Thoracic aorta (tissue), 2 donors: ENCODE measurements at regions not wholly inside any gene's neighbourhood (a gene's known extent, or its start where the extent isn't known, plus 50 kb on each side); places are given as distances from the start of the nearest gene placed in this dataset.

Source experiments
- ATAC-seq: fragments of 150-250 bp; one replicate; pipeline ENCODE4 v1.8.0; 2017; ENCODE audit warnings: low read depth; ENCODE audit not compliant: insufficient number of reproducible peaks, low FRiP score
- DNase-seq: peaks from one replicate; pipeline ENCODE4 v3.0.0-alpha.2; 2020; ENCODE audit warnings: low spot score
- H3K27ac ChIP-seq, 2 donors: fragments of 200-600 bp; sonication (generic); 1 replicate in 1 of 2; 2 replicates in 1 of 2; pipeline ENCODE4 v1.5.1; 2016; ENCODE audit warnings: mild to moderate bottlenecking in 2 of 2, moderate library complexity in 2 of 2
- H3K27me3 ChIP-seq: fragments of 200-600 bp; sonication (generic); replicated peaks from 2 replicates; pipeline ENCODE4 v1.6.0; 2016; ENCODE audit warnings: mild to moderate bottlenecking; ENCODE audit not compliant: insufficient read depth
- H3K36me3 ChIP-seq: fragments of 200-600 bp; sonication (generic); one replicate; pipeline ENCODE4 v1.5.1; 2016
- H3K4me1 ChIP-seq, 2 donors: fragments of 200-600 bp; sonication (generic); 1 replicate in 1 of 2; 2 replicates in 1 of 2; pipeline versions ENCODE4 v1.5.1 to v1.6.0; 2016; ENCODE audit warnings: low read depth in 2 of 2, mild to moderate bottlenecking in 1 of 2; ENCODE audit not compliant: control insufficient read depth in 1 of 2
- H3K4me3 ChIP-seq: fragments of 200-600 bp; sonication (generic); 2 replicates; pipeline ENCODE4 v1.5.1; 2016; ENCODE audit warnings: mild to moderate bottlenecking
- H3K9me3 ChIP-seq: fragments of 200-600 bp; sonication (generic); 2 replicates; pipeline ENCODE4 v1.5.1; 2016
- TF ChIP-seq, protein P1 (sequence below): fragments of 200-600 bp; sonication (generic); IDR thresholded peaks from one replicate; pipeline ENCODE4 v1.5.1; 2019; ENCODE audit warnings: antibody characterized with exemption

DNA sequence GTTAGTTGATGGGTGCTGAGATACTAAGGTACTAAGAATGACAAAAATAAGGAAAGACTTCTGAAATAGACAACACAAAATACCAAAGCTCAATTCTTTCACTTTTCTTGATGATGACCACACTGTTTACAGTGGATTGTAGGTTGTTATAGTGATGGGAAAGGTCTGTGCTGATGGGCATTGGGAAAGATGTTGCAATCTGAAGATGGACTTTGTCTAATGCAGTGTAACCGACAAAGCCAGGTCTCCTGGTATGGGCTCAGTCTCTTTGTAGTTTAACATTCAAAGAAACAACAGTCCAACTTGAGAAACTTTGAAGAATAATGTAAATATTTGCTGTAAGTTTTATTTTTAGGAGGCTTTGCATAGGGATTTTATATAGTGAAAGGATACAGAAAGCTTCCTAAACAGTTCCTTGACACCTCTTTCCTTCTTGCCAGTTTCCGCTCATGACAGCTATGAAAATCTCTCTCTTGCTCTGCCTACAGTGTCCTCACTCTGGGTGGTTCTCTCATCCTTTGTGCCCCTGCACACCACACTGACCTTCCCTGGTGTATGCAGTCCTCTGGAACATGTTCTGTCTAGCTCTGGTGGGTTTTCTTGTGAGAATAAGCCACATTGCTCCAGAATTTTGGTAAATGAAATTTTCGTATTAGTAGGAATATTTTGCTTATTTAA is 172.2 kb downstream of the KCNRG start:
- DNase-seq (no peak), ATAC-seq (no peak)
- Histone ChIP-seq H3K4me3 (no peak overlapping the region), H3K36me3 (no peaks in the 10 kb centered on the region), H3K4me1 (peaks cover 0 to 2% of the 10 kb centered on the region in 2 donors), H3K27ac (no peak overlapping the region), H3K27me3 (no peaks in the 10 kb centered on the region), H3K9me3 (no peaks in the 10 kb centered on the region)
- TF ChIP-seq, protein P1, sequence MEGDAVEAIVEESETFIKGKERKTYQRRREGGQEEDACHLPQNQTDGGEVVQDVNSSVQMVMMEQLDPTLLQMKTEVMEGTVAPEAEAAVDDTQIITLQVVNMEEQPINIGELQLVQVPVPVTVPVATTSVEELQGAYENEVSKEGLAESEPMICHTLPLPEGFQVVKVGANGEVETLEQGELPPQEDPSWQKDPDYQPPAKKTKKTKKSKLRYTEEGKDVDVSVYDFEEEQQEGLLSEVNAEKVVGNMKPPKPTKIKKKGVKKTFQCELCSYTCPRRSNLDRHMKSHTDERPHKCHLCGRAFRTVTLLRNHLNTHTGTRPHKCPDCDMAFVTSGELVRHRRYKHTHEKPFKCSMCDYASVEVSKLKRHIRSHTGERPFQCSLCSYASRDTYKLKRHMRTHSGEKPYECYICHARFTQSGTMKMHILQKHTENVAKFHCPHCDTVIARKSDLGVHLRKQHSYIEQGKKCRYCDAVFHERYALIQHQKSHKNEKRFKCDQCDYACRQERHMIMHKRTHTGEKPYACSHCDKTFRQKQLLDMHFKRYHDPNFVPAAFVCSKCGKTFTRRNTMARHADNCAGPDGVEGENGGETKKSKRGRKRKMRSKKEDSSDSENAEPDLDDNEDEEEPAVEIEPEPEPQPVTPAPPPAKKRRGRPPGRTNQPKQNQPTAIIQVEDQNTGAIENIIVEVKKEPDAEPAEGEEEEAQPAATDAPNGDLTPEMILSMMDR: no peak

DNA sequence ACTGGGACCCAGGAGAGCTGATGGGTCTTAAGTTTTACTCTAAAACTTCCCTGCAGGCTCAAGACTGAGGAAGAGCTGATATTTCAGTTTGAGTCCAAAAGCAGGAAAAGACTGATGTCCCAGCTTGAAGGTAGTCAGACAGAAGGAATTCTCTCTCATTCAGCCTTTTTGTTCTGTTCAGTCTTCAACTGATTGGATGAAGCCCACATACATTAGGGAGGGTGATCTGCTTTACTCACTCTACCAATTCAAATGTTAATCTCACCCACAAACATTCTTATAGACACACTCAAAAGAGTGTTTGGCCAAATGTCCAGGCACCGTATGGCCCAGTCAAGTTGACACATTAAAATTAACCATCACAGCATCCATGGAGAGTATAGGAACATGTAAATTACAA is 173.5 kb downstream of the KCNRG start:
- H3K27me3 ChIP-seq: no peaks in the 10 kb centered on the region
- DNase-seq (no peak), ATAC-seq (no peak)
- H3K36me3 ChIP-seq: no peaks in the 10 kb centered on the region
- H3K9me3 ChIP-seq: no peaks in the 10 kb centered on the region
- no peak overlapping the region for H3K4me3 ChIP-seq
- H3K4me1 ChIP-seq: peaks cover 0 to 5% of the 10 kb centered on the region in 2 donors
- TF ChIP-seq, protein P1: no peak
- no peak overlapping the region for H3K27ac ChIP-seq

DNA sequence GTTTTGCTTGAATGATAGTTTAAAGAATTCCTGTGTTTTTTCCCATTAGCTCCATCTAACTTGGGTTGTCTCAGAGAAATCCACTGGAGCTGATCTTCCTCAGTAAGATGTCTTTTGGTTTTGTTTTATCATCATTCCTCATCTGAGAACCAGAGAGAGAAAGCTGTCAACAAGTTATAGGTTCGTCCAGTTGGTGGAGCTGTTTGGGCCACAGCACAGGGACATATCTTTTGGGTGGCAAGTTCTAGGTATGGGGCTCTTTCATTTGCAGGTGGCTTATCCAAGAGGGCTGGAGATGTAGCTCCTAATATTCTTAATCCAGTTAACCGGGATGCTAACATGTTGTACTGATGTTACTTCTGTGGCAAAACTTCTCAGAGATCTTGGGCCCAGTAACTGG is 174.2 kb downstream of the KCNRG start:
- Histone ChIP-seq H3K4me3 (no peak overlapping the region), H3K27ac (no peak overlapping the region), H3K36me3 (no peaks in the 10 kb centered on the region), H3K9me3 (no peaks in the 10 kb centered on the region), H3K4me1 (peaks cover 0 to 5% of the 10 kb centered on the region in 2 donors), H3K27me3 (no peaks in the 10 kb centered on the region)
- DNase-seq (no peak), ATAC-seq (no peak)
- TF ChIP-seq, protein P1: no peak

DNA sequence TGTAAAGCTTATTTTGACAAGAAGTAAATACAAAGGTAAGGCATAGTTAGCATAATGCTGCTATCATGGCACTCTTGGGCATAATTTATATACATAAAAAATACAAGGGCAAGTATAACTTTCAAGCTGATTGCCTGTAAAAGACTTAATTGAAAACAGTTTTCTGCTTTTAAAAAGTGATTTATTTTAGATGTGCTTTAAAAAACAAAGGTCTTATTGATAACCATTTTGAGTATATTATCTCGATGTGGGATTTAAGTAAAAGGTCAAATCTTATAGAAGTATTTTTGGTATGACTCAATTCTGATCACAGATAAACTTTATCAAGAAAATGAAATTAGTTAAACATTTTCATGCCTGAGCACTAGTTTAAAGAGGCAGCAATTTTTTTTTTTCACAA is 175.8 kb downstream of the KCNRG start:
- ATAC-seq: no peak
- DNase-seq: no peak
- Histone ChIP-seq H3K9me3 (no peaks in the 10 kb centered on the region), H3K27ac (no peak overlapping the region), H3K27me3 (no peaks in the 10 kb centered on the region), H3K4me1 (peaks cover 0 to 5% of the 10 kb centered on the region in 2 donors), H3K36me3 (no peaks in the 10 kb centered on the region), H3K4me3 (no peak overlapping the region)
- TF ChIP-seq, protein P1: no peak

DNA sequence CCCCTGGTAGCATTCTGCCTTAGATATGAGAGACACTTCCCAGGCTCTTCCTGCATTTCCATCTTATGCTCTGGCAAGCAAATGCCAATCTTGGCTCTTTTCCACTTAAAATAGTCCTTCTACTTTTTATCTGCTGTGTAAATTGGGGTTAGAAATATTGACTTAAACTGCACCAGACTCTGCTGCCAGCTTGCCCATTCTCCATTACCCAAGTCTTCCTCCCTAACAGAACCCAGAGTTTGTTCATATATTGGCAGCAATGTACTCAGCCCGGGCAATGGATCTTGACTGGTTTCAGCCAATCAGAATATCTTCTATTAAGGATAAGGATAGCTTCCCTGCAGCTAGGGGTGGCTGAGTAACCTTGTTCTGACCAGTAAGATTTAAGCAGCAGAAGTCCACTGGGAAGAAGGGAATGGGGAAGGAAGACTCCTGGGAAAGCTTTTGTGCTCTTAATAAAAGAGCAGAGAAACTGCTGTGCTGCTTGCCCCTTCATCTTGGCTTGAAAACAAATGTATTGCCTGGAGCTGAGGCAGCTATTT is 177.1 kb downstream of the KCNRG start:
- TF ChIP-seq, protein P1: no peak

More for the DNA sequence above, 177.1 kb downstream of the KCNRG start:
- ATAC-seq (no peak), DNase-seq (no peak)
- Histone ChIP-seq H3K4me3 (no peak overlapping the region), H3K9me3 (no peaks in the 10 kb centered on the region), H3K4me1 (peaks cover 0 to 5% of the 10 kb centered on the region in 2 donors), H3K27me3 (no peaks in the 10 kb centered on the region), H3K27ac (no peak overlapping the region), H3K36me3 (no peaks in the 10 kb centered on the region)
